Erythroblast (primary cell): ENCODE measurements at regions not wholly inside any gene's neighbourhood (a gene's known extent, or its start where the extent isn't known, plus 50 kb on each side); places are given as distances from the start of the nearest gene placed in this dataset.

Experiments
- GATA1 ChIP-seq: IDR thresholded peaks from 2 replicates; pipeline ENCODE4 v1.6.1; 2011; ENCODE audit warnings: low read depth, mild to moderate bottlenecking, control low read depth, low read length, moderate library complexity
- POLR2A ChIP-seq: IDR thresholded peaks from 2 replicates; pipeline ENCODE4 v1.6.1; 2011; ENCODE audit warnings: mild to moderate bottlenecking, low read length

DNA sequence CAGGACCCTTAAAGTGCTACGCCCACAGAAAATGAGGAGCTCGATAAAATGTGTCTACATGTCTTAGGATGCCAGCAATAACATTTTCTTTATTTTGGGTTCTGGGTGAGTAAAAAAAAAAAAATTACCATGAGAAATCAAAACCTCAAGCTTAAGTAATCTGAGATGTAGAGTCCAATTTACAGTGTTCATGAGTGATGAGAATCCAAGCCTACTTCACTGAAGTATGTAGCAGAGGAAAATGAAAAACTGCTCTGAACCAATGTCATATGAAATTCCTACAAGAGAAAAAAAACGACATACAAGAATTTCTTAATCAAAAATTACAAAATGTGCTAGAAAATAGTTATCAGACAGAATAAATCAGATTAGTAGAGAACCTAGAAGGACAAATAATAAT is 274.4 kb downstream of the HTR7 start:
- TF ChIP-seq POLR2A: no peak
- TF ChIP-seq GATA1: no peak
